Keratinocyte (primary cell): ENCODE measurements at regions not wholly inside any gene's neighbourhood (a gene's known extent, or its start where the extent isn't known, plus 50 kb on each side); places are given as distances from the start of the nearest gene placed in this dataset.

Experiments
- CTCF ChIP-seq, 3 experiments: IDR thresholded peaks in 1 of 3; conservative IDR thresholded peaks in 1 of 3; optimal IDR thresholded peaks in 1 of 3; 2 replicates in 2 of 3; 3 replicates in 1 of 3; pipeline versions ENCODE3 to v1.5.1; 2011; ENCODE audit warnings: low read length in 3 of 3, mild to moderate bottlenecking in 3 of 3, moderate library complexity in 2 of 3, control low read depth in 1 of 3, inconsistent platforms in 1 of 3; ENCODE audit not compliant: insufficient read depth in 2 of 3; ENCODE audit errors: extremely low read depth in 1 of 3
- EZH2 ChIP-seq: IDR thresholded peaks from one replicate; pipeline ENCODE4 v1.6.1; 2012; ENCODE audit warnings: inconsistent platforms, mild to moderate bottlenecking, low read length, moderate library complexity

- no peak for TF ChIP-seq CTCF (optimal IDR thresholded peaks at IDR 0.05 in 1 of 3, IDR thresholded peaks at IDR 0.05 in 1 of 3, conservative IDR thresholded peaks at IDR 0.05 in 1 of 3; ENCODE audit: extremely low read depth in 1 of 3, insufficient read depth in 2 of 3, low read length in 3 of 3)
- no peak for TF ChIP-seq EZH2
Observed at GRCh38 chr12:90499795-90500194, 455.2 kb downstream of the CCER1 start.
